ENCODE measurements at regions not wholly inside any gene's neighbourhood (a gene's known extent, or its start where the extent isn't known, plus 50 kb on each side); places are given as distances from the start of the nearest gene placed in this dataset.

- H3K36me3 ChIP-seq (ENCODE audit: control insufficient read depth, insufficient read depth, low read length), result no peaks in the 10 kb centered on the region
- TF ChIP-seq, protein P1, sequence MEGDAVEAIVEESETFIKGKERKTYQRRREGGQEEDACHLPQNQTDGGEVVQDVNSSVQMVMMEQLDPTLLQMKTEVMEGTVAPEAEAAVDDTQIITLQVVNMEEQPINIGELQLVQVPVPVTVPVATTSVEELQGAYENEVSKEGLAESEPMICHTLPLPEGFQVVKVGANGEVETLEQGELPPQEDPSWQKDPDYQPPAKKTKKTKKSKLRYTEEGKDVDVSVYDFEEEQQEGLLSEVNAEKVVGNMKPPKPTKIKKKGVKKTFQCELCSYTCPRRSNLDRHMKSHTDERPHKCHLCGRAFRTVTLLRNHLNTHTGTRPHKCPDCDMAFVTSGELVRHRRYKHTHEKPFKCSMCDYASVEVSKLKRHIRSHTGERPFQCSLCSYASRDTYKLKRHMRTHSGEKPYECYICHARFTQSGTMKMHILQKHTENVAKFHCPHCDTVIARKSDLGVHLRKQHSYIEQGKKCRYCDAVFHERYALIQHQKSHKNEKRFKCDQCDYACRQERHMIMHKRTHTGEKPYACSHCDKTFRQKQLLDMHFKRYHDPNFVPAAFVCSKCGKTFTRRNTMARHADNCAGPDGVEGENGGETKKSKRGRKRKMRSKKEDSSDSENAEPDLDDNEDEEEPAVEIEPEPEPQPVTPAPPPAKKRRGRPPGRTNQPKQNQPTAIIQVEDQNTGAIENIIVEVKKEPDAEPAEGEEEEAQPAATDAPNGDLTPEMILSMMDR (IDR thresholded peaks at IDR 0.05; ENCODE audit: insufficient read depth, low read length, severe bottlenecking), result no peak
- H3K27me3 ChIP-seq (ENCODE audit: control insufficient read depth, insufficient read depth, low read length), result no peaks in the 10 kb centered on the region
- no peak overlapping the region for H3K4me3 ChIP-seq (ENCODE audit: low read depth, low read length)
- peak; percentile 69 for DNase-seq (ENCODE audit: low read depth)
- no peak for FAIRE-seq
Observed at GRCh38 chr5:110854200-110854599, 115.4 kb downstream of the SLC25A46 start.

DNA sequence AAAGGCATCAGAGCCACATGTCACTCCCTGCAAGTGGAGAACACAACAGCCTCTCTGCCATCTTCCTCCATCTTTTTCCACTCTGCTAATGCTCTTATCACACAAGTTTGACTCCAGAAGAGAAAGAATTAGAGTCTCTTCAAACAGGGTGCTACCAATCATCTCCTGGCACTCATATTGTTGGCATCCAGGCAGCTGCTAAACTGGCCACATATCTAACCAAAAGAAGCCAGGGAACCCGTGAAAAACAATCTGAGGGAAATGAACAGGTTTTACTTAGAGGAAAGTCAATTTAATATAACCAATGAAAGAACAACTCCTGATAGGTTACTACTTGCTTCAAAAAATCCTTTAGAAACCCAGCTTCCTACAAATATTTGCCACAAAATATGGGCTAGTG is 117.2 kb downstream of the SLC25A46 start:
- FAIRE-seq (no peak), DNase-seq (ENCODE audit: low read depth) (no peak)
- H3K4me3 ChIP-seq (ENCODE audit: low read depth, low read length), result no peak overlapping the region
- TF ChIP-seq, protein P1 (IDR thresholded peaks at IDR 0.05; ENCODE audit: insufficient read depth, low read length, severe bottlenecking), result no peak
- H3K27me3 ChIP-seq (ENCODE audit: control insufficient read depth, insufficient read depth, low read length), result no peaks in the 10 kb centered on the region
- no peaks in the 10 kb centered on the region for H3K36me3 ChIP-seq (ENCODE audit: control insufficient read depth, insufficient read depth, low read length)

DNA sequence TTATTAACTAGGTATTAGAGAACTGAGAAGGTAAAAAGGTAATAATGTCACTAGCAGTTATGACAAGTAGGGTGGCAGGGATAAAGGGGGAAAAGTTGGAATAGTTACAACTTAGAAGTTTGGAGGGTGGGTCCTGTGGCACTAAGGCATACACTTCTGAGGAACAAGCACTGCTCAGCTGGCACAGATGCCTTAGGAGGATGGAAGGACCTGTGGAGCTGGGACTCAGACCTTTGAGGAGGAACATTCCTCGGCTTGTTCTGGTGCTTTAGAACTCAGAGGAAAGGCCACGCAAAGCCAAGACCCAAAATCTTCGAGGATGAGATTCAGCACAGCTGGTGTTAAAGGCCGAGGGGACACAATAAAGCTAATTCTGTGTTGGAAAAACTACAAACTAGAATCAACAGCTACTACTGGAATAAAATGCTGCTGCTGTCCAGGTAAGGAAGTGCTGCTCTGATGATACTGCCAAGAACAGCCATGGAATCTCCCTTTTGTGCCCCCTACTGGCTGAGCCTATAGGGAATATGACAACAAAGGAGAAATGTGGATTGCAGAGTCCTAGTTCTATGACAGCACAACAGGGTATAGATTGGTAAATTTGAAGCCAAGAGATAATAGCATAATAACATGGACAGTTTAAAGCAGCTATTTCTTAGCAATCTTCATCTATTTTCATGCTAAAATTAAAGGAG is 126.7 kb downstream of the SLC25A46 start:
- DNase-seq (ENCODE audit: low read depth), result peak; percentile 68
- H3K27me3 ChIP-seq (ENCODE audit: control insufficient read depth, insufficient read depth, low read length), result no peaks in the 10 kb centered on the region
- TF ChIP-seq, protein P1 (IDR thresholded peaks at IDR 0.05; ENCODE audit: insufficient read depth, low read length, severe bottlenecking), result peak; percentile 69
- FAIRE-seq, result no peak
- H3K4me3 ChIP-seq (ENCODE audit: low read depth, low read length), result no peak overlapping the region
- no peaks in the 10 kb centered on the region for H3K36me3 ChIP-seq (ENCODE audit: control insufficient read depth, insufficient read depth, low read length)

GRCh38 chr5:110869927-110870326 is 131.1 kb downstream of the SLC25A46 start:
- no peaks in the 10 kb centered on the region for H3K27me3 ChIP-seq (ENCODE audit: control insufficient read depth, insufficient read depth, low read length)
- H3K36me3 ChIP-seq (ENCODE audit: control insufficient read depth, insufficient read depth, low read length), result no peaks in the 10 kb centered on the region
- FAIRE-seq (no peak), DNase-seq (ENCODE audit: low read depth) (no peak)
- H3K4me3 ChIP-seq (ENCODE audit: low read depth, low read length), result no peak overlapping the region
- TF ChIP-seq, protein P1 (IDR thresholded peaks at IDR 0.05; ENCODE audit: insufficient read depth, low read length, severe bottlenecking), result no peak

- FAIRE-seq (no peak), DNase-seq (ENCODE audit: low read depth) (no peak)
- Histone ChIP-seq H3K27me3 (ENCODE audit: control insufficient read depth, insufficient read depth, low read length) (no peaks in the 10 kb centered on the region), H3K36me3 (ENCODE audit: control insufficient read depth, insufficient read depth, low read length) (no peaks in the 10 kb centered on the region), H3K4me3 (ENCODE audit: low read depth, low read length) (no peak overlapping the region)
- TF ChIP-seq, protein P1 (IDR thresholded peaks at IDR 0.05; ENCODE audit: insufficient read depth, low read length, severe bottlenecking), result no peak
Observed at GRCh38 chr5:110872200-110872599, 133.4 kb downstream of the SLC25A46 start.

- FAIRE-seq, result no peak
- no peaks in the 10 kb centered on the region for H3K36me3 ChIP-seq (ENCODE audit: control insufficient read depth, insufficient read depth, low read length)
Observed at GRCh38 chr5:110872963-110873362, 134.2 kb downstream of the SLC25A46 start.

More at GRCh38 chr5:110872963-110873362, 134.2 kb downstream of the SLC25A46 start:
- TF ChIP-seq, protein P1 (IDR thresholded peaks at IDR 0.05; ENCODE audit: insufficient read depth, low read length, severe bottlenecking), result no peak
- Histone ChIP-seq H3K4me3 (ENCODE audit: low read depth, low read length) (no peak overlapping the region), H3K27me3 (ENCODE audit: control insufficient read depth, insufficient read depth, low read length) (no peaks in the 10 kb centered on the region)
- no peak for DNase-seq (ENCODE audit: low read depth)

Data from bronchial epithelial cell (primary cell).